Hematopoietic multipotent progenitor cell treated with erythropoietin and hydrocortisone succinate and interleukin-3 and kit ligand, for 15 days (in vitro differentiated cells): ENCODE measurements at regions not wholly inside any gene's neighbourhood (a gene's known extent, or its start where the extent isn't known, plus 50 kb on each side); places are given as distances from the start of the nearest gene placed in this dataset.
"Not testable (repeated sequence)": the region's sequence is repeated elsewhere in the genome, so short reads cannot be mapped to it uniquely, and the experiment has no call there.

ENCODE experiments used
- DNase-seq: peaks from one replicate; pipeline ENCODE4 v3.0.0-alpha.2; 2015; ENCODE audit warnings: low spot score

DNA sequence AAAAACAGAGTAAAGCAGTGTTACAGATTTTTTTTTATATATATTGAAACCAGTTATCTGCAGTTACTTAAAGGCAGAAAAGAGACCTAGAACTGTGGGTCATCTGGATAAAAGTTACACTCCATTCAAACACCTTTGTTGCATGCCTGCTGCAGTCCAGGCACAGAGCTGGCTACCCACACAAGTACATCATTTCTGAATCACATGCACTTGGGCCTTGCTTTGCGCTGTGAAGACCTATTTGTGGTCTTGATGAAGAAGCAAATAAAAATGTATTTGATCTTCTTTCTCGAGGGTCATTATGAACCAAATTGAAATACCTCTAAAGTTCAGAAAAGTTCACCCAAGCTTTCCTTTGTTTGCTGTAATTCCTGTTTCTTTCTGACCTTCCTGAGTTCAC is 503.0 kb upstream of the ZNF608 start:
- DNase-seq, result no peak

- no peak for DNase-seq
Observed at GRCh38 chr5:125251703-125252102, 505.3 kb upstream of the ZNF608 start.

GRCh38 chr5:125253634-125254033 is 507.2 kb upstream of the ZNF608 start:
- not testable (repeated sequence) for DNase-seq

GRCh38 chr5:125254267-125254666 is 507.8 kb upstream of the ZNF608 start:
- no peak for DNase-seq

DNA sequence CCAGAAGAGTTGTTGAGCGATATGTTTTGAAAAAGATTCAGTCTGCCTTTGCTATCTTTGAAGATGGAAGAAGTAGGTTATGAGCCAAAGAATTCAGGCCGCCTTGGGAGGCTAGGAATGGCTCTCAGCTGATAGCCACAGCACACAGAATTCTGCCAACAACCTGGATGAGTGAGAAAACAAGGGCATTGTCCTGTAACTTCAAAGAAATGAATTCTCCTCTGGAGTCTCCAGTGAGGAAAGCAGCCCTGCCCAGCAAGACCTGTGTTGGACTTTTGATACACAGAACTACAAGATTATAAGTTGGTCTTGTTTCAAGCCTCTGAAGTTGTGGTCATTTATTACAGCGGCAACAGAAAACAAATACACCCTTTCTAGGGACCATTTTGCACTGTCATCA is 509.9 kb upstream of the ZNF608 start:
- no peak for DNase-seq

DNA sequence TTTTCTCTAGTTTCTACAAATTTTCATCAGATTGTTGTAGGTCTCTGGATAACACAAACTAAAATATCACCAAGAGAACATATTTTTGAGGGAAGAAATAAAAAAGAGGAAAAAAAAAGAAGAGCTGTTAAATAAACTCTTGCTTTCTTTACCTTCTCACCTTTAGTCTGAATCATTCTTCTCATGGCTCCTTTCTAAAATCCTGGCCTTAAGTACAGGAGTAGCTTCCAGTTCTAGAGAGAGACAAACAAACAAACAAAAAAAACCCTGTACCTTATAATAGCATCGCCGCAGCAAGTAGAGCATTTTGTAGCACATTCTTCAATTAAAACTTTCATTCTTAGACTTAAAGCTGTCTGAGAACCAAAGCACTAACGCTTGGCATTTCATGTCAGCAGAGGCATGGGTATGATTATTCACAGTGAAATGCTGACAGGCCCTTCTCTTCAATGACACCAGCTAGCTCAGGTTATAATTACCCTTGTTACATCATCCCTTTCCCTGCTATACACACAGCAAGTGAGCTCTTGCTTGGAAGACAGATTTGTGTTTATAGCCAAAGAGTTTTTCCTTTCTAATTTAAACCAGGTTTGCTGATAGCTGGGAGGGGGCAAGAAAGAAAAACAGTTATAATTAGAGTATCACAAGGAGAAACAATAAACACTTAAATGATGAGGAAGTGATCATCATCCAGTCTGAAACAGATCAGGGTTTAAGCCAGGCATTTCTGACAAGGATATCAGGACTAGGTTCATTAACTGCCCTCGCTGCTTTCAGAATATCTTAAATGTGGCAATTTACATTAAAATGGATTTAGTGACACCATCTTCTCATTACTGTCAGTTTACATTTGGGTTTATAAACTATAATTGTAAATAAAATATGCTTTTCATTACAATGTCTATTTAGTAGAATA is 510.9 kb upstream of the ZNF608 start:
- no peak for DNase-seq

DNA sequence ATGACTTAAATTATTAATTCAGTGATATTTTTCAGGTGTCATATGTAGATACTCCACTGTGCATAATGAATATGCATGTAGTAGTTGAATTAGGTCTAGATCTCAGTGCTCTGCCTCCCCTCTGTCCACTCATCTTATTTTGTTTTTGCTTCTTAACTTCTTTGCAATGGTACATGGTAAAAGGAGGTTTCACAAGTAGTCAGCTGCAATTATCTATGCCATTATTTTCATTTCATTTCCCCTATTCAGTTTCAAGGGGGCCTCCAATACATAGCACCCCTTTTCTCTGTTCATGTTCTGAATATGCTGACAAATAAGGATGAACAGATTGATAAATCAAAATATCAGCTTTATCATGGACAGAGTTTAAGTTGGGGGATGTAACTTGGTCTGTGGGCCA is 511.6 kb upstream of the ZNF608 start:
- DNase-seq, result no peak

GRCh38 chr5:125258615-125259014 is 512.2 kb upstream of the ZNF608 start:
- no peak for DNase-seq

GRCh38 chr5:125261505-125262250 is 515.2 kb upstream of the ZNF608 start:
- no peak for DNase-seq

- DNase-seq, result no peak
Observed at GRCh38 chr5:125262782-125263181, 516.3 kb upstream of the ZNF608 start.

GRCh38 chr5:125263356-125263755 is 516.9 kb upstream of the ZNF608 start:
- no peak for DNase-seq

DNA sequence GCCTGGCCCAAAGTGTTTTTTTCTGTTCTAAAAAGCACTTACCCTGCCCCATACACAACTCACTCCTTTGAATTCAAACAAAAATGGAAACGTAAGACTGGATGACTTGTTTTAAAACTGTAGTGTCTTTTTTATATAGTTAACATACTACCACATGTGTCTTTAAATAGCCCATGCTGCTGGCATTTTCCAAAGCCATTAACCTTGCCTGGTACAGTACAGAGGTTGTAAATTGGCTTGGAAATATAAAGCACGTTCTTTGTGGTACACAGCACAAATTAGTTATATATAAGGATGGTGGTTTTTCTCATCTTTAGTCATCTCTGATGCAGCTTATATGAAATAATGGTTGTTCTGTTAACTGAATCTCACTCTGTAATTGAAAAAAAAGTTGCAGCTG is 519.7 kb upstream of the ZNF608 start:
- DNase-seq, result no peak

- DNase-seq, result no peak
Observed at GRCh38 chr5:125267636-125268248, 521.3 kb upstream of the ZNF608 start.

DNA sequence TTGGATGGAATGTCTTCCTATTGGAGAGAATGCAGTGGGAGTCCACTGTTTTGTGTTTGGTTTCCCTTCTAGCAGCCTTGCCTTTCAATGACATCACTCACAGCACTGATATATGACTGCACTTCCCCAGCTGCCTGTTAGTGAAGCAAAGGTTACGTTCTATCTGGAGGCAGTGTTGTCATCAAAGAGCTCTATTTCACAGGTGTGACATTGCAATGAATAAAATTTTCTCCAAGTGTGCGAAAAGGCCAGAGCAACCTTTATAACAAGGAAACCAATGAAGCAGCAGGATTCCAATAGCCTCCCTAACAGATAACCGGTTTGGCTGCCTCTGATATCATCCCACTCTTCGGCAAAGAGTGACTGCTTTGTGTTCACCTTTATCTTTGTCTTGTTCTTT is 523.5 kb upstream of the ZNF608 start:
- DNase-seq, result no peak

DNA sequence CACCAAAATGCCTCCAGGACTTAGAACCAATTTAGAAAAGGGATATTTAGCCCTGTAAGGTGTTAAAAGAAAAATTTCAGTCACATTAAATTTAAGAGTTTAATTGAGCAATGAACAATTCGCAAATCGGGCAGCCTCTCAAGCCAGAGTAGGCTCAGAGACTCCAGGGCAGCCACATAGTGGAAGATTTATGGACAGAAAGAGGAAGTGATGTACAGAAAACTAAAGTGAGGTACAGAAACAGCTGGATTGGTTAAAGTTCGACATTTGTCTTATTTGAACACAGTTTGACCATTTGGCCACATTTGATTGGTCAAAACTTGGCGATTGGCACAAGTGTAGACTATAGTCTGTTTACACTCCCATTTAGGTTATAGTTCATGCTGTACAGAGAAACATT is 525.9 kb upstream of the ZNF608 start:
- no peak for DNase-seq

DNA sequence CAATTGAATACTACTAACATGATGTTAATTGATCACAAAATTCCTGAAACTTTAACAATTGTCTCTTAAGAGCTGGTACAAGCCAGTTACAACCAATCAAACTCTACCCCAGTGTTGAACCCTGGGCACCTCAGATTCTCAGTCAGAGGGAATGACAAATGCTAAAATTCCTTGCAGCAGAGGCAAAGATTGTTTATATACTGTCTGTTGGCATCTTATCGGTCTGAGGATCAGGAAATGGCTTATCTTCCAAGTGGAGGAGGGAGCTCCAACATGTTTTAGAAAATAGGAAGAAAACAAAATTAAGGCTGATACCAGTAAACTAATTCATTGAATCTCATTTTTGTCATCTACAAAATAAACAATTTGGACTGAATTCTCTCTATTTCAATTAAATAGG is 527.8 kb upstream of the ZNF608 start:
- DNase-seq, result no peak

DNA sequence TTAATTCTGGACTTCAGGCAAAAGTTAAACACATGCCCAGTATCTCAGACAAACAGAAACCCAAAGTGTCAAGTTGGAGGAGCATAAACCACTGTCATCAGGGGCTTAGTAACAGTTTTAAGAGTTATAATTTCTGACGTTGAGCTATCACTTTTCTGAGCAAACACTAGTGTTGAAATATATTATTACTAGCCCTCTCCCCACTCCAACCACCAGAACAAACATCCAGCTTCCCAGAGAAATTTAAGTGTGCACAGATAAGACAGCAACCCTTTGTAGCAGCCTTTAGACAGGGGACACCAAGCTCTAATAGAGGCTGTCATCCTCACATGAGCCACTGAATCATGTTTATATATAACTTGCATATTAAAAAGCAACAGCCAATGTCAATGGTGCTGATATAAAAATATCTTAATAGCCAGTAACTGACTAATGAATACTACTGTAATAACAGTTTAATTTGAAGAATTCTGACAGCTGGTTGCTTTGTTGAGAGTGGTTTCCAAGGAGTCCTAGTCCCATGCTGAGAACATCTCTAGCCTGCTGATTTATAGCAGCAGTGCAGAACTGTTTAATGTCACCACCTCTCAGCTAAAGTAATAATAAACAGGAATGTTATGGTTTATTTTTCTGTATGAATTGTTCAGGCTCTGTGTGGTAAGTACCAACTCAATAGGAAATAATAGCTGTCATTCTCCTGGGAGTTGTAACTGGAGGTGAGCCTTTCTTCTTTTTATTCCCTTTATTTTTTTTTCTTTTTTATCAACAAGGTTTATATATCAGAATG is 528.7 kb upstream of the ZNF608 start:
- DNase-seq, result no peak

DNA sequence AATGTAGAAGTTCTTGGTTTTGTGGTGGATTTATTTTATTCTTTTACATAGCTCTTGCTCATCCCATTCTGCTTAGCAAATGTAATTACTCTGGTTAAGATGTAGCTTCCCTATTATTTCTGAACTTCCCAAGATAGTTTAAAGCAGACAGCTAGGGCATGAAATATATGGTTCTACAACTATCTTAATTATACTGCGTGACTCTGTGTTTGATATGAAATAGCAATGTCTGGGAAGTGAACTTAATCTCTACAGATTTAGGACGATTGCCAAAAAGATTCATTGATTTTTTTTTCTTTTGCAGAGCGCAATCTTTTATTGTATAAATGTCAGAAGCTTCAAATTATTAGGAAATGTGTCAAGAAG is 529.3 kb upstream of the ZNF608 start:
- DNase-seq, result no peak

DNA sequence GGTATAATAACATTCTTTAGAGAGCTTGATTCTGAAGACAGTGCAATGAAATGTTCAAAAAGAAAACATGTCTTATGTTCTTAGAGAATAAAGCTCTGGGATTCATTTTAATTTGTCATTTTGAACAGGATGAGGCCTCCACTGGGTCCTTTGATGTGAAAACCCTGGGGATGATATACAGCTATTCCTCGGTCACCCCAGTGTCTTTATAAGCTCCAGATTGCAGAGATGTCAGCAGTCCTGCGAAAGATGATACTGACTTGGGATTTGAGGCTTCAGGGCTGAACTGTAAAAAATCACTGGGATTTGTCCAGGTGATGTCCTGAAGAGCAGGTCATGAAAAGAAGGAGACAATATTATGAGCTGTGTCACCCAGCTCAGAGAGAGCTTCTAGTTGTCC is 529.7 kb upstream of the ZNF608 start:
- no peak for DNase-seq

DNA sequence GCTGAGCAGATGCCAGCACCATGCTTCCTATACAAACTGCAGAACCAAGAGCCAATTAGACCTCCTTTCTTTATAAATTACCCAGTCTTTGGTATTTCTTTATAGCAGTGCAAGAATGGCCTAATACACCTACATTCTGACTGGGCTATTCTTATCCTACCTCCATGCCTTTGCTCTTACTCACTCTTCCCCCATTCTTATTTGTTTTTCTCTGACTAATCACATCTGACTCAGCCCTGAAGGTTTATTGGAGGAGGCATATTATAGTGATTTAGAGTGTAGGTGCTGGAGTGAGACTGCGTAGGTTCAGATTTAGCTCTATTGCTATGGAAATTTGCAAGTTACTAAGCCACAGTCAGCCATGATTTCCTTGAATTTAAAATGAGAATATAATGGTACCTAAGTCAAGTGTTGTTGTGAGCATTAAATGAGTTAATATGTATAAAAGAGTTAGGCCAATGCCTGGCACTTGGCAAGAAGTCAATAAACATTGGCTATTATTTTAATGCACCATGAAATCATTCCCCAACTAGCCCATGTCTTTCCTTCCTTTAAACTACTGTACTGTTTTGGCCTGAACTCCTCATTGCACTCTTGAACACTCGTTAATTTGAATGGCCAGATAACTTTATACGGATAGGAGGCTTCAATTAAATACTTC is 531.2 kb upstream of the ZNF608 start:
- DNase-seq, result no peak

- no peak for DNase-seq
Observed at GRCh38 chr5:125278711-125279110, 532.3 kb upstream of the ZNF608 start.

- no peak for DNase-seq
Observed at GRCh38 chr5:125281667-125282066, 535.2 kb upstream of the ZNF608 start.
